ENCODE measurements at regions not wholly inside any gene's neighbourhood (a gene's known extent, or its start where the extent isn't known, plus 50 kb on each side); places are given as distances from the start of the nearest gene placed in this dataset.

GRCh38 chr12:115756804-115757203 is 520.7 kb downstream of the MED13L start:
- FAIRE-seq, result no peak
- intact Hi-C loops (cut with micrococcal nuclease), result no loop called here
- no peak for TF ChIP-seq MAX (IDR thresholded peaks at IDR 0.05; ENCODE audit: insufficient read depth, insufficient read length)

GRCh38 chr12:115756271-115756670 is 521.2 kb downstream of the MED13L start:
- Histone ChIP-seq H3K79me2 (ENCODE audit: control insufficient read depth, insufficient read depth, low read length) (no peaks in the 10 kb centered on the region), H3K9me3 (replicated peaks; ENCODE audit: control insufficient read depth, insufficient read depth, low read length) (no peaks in the 10 kb centered on the region), H3K4me3 (replicated peaks in 1 of 3; ENCODE audit: insufficient read depth in 1 of 3, low read depth in 1 of 3, low read length in 3 of 3) (no peak overlapping the region), H3K4me2 (ENCODE audit: insufficient read depth, low read length) (no peak overlapping the region), H4K20me1 (replicated peaks; ENCODE audit: control insufficient read depth, extremely low read depth, insufficient read depth, low read length) (no peaks in the 10 kb centered on the region), H3K27ac (ENCODE audit: insufficient read depth, low read depth, low read length) (no peak overlapping the region), H3K4me1 (ENCODE audit: control insufficient read depth, extremely low read depth, insufficient read depth, low read length) (no peaks in the 10 kb centered on the region), H3K36me3 (ENCODE audit: control insufficient read depth in 2 of 2, extremely low read depth in 1 of 2, insufficient read depth in 2 of 2, low read length in 2 of 2) (no peaks in the 10 kb centered on the region), H2AFZ (ENCODE audit: low read depth, low read length) (no peak overlapping the region), H3K9ac (replicated peaks; ENCODE audit: extremely low read depth, insufficient read depth, low read length) (no peak overlapping the region), H3K9me1 (replicated peaks; ENCODE audit: control insufficient read depth, extremely low read depth, insufficient read depth, low read length) (no peaks in the 10 kb centered on the region), H3K27me3 (ENCODE audit: control insufficient read depth in 2 of 2, insufficient read depth in 2 of 2, low read length in 2 of 2) (no peaks in the 10 kb centered on the region)
- ChIA-PET POLR2A (no interaction called here), CTCF (no interaction called here)
- no TSS peak for BruUV-seq (replicated peaks)
- dilution Hi-C loops (cut with MboI; ENCODE audit: extremely low pct_ligation_motif_present, low sequenced_read_pairs), result no loop called here
- no peak for DNase-seq (ENCODE audit: low read depth, low spot score)
- intact Hi-C loops (cut with micrococcal nuclease), result no loop called here
- TF ChIP-seq GATA2 (IDR thresholded peaks at IDR 0.05; ENCODE audit: insufficient read depth, insufficient read length, low read depth, low read length), result no peak
- TF ChIP-seq POLR2AphosphoS5 (IDR thresholded peaks at IDR 0.05; ENCODE audit: insufficient read depth, low read depth, low read length), result no peak
- no peak for TF ChIP-seq EZH2 (IDR thresholded peaks at IDR 0.05; ENCODE audit: borderline replicate concordance, low read depth, low read length, severe bottlenecking)
- no peak for TF ChIP-seq CTCF (IDR thresholded peaks at IDR 0.05; ENCODE audit: extremely low read depth in 1 of 2, insufficient read depth in 1 of 2, low read depth in 1 of 2, low read length in 2 of 2)
- no peak for TF ChIP-seq FOS (IDR thresholded peaks at IDR 0.05; ENCODE audit: borderline replicate concordance, insufficient read depth, low read length)
- TF ChIP-seq JUN (IDR thresholded peaks at IDR 0.05; ENCODE audit: borderline replicate concordance, insufficient read depth, insufficient read length, low read depth), result no peak
- no peak for TF ChIP-seq MYC (IDR thresholded peaks at IDR 0.05; ENCODE audit: low read depth, low read length)
- TF ChIP-seq POLR2A (IDR thresholded peaks at IDR 0.05; ENCODE audit: low read depth, low read length), result no peak
- TF ChIP-seq MAX (IDR thresholded peaks at IDR 0.05; ENCODE audit: insufficient read depth, insufficient read length), result no peak
- no peak for FAIRE-seq

More at GRCh38 chr12:115756804-115757203, 520.7 kb downstream of the MED13L start:
- Histone ChIP-seq H3K9me3 (replicated peaks; ENCODE audit: control insufficient read depth, insufficient read depth, low read length) (no peaks in the 10 kb centered on the region), H4K20me1 (replicated peaks; ENCODE audit: control insufficient read depth, extremely low read depth, insufficient read depth, low read length) (no peaks in the 10 kb centered on the region), H3K27me3 (ENCODE audit: control insufficient read depth in 2 of 2, insufficient read depth in 2 of 2, low read length in 2 of 2) (no peaks in the 10 kb centered on the region), H2AFZ (ENCODE audit: low read depth, low read length) (no peak overlapping the region), H3K4me3 (replicated peaks in 1 of 3; ENCODE audit: insufficient read depth in 1 of 3, low read depth in 1 of 3, low read length in 3 of 3) (no peak overlapping the region), H3K79me2 (ENCODE audit: control insufficient read depth, insufficient read depth, low read length) (no peaks in the 10 kb centered on the region), H3K9ac (replicated peaks; ENCODE audit: extremely low read depth, insufficient read depth, low read length) (no peak overlapping the region), H3K4me1 (ENCODE audit: control insufficient read depth, extremely low read depth, insufficient read depth, low read length) (no peaks in the 10 kb centered on the region), H3K9me1 (replicated peaks; ENCODE audit: control insufficient read depth, extremely low read depth, insufficient read depth, low read length) (no peaks in the 10 kb centered on the region), H3K4me2 (ENCODE audit: insufficient read depth, low read length) (no peak overlapping the region), H3K27ac (ENCODE audit: insufficient read depth, low read depth, low read length) (no peak overlapping the region), H3K36me3 (ENCODE audit: control insufficient read depth in 2 of 2, extremely low read depth in 1 of 2, insufficient read depth in 2 of 2, low read length in 2 of 2) (no peaks in the 10 kb centered on the region)
- dilution Hi-C loops (cut with MboI; ENCODE audit: extremely low pct_ligation_motif_present, low sequenced_read_pairs), result no loop called here
- BruUV-seq (replicated peaks), result no TSS peak
- POLR2A ChIA-PET, result no interaction called here
- CTCF ChIA-PET, result no interaction called here
- no peak for DNase-seq (ENCODE audit: low read depth, low spot score)

Measured in endothelial cell of umbilical vein (primary cell).